OCI-LY7 (cell line): ENCODE measurements at regions not wholly inside any gene's neighbourhood (a gene's known extent, or its start where the extent isn't known, plus 50 kb on each side); places are given as distances from the start of the nearest gene placed in this dataset.

Experiments
- BruUV-seq: library from RNA; stranded (reverse); fragments of 400-500 nt; replicated peaks from 2 replicates; lab custom pipeline; 2021; lab: Mats Ljungman, UMichigan
- CTCF ChIA-PET: fragments of 300-600 bp; sonication (Branson Sonifier 250); formaldehyde crosslinking; loops from one replicate; lab custom pipeline; 2022; ENCODE audit warnings: antibody characterized with exemption; ENCODE audit not compliant: unreplicated experiment; lab: Charles Lee
- POLR2A ChIA-PET: fragments of 300-600 bp; sonication (Branson Sonifier 250); formaldehyde crosslinking; loops from one replicate; lab custom pipeline; 2022; ENCODE audit warnings: antibody characterized with exemption; lab: Charles Lee
- DNase-seq: peaks from one replicate; pipeline ENCODE4 v3.0.0-alpha.2; 2015; ENCODE audit warnings: low spot score
- H2AFZ ChIP-seq: fragments of 200-600 bp; sonication (generic), shearing (Covaris generic); 2 replicates; pipeline ENCODE4 v1.6.1; 2014; ENCODE audit warnings: mild to moderate bottlenecking, antibody characterized with exemption, low read length, moderate library complexity
- H3K27ac ChIP-seq: fragments of 200-600 bp; sonication (generic); 2 replicates; pipeline ENCODE4 v1.5.1; 2014; ENCODE audit warnings: mixed run types, low read depth, mild to moderate bottlenecking, moderate library complexity, low read length, inconsistent platforms; ENCODE audit not compliant: poor library complexity, severe bottlenecking
- H3K36me3 ChIP-seq: fragments of 200-600 bp; sonication (generic); 2 replicates; pipeline ENCODE4 v1.6.1; 2014; ENCODE audit warnings: mild to moderate bottlenecking, antibody characterized with exemption, low read length, moderate library complexity, mixed read lengths; ENCODE audit not compliant: insufficient read depth
- H3K4me1 ChIP-seq: fragments of 200-600 bp; sonication (generic); 2 replicates; pipeline ENCODE4 v1.5.1; 2014; ENCODE audit warnings: mild to moderate bottlenecking, low read length; ENCODE audit not compliant: insufficient read depth, poor library complexity, severe bottlenecking
- H3K4me2 ChIP-seq: fragments of 200-600 bp; sonication (generic); 2 replicates; pipeline ENCODE4 v1.6.1; 2014; ENCODE audit warnings: mild to moderate bottlenecking, low read length
- H3K4me3 ChIP-seq: fragments of 200-600 bp; sonication (generic); 2 replicates; pipeline ENCODE4 v1.5.1; 2014; ENCODE audit warnings: mild to moderate bottlenecking, low read depth, low read length; ENCODE audit not compliant: poor library complexity, severe bottlenecking
- H3K79me2 ChIP-seq: fragments of 200-600 bp; sonication (generic); 2 replicates; pipeline ENCODE4 v1.6.1; 2016; ENCODE audit warnings: low read depth, mild to moderate bottlenecking, low read length, moderate library complexity, mixed read lengths; ENCODE audit not compliant: insufficient read depth
- H3K9me2 ChIP-seq: fragments of 200-600 bp; sonication (generic); 2 replicates; pipeline ENCODE4 v1.6.1; 2016; ENCODE audit warnings: mild to moderate bottlenecking, low read length, mixed read lengths; ENCODE audit not compliant: insufficient read depth
- H3K9me3 ChIP-seq: fragments of 200-600 bp; sonication (generic); 2 replicates; pipeline ENCODE4 v1.6.1; 2014; ENCODE audit warnings: mild to moderate bottlenecking, mixed run types, low read length, mixed read lengths
- H4K20me1 ChIP-seq: fragments of 200-600 bp; sonication (generic); 2 replicates; pipeline ENCODE4 v1.6.1; 2014; ENCODE audit warnings: mild to moderate bottlenecking, antibody characterized with exemption, low read length, moderate library complexity, mixed read lengths; ENCODE audit not compliant: insufficient read depth
- CTCF ChIP-seq: fragments of 200-600 bp; sonication (generic); conservative IDR thresholded peaks from 2 replicates; pipeline ENCODE4 v1.5.1; 2014; ENCODE audit warnings: mild to moderate bottlenecking, antibody characterized with exemption, low read length, moderate library complexity, mixed read lengths
- EZH2phosphoT487 ChIP-seq: fragments of 200-600 bp; sonication (generic); IDR thresholded peaks from 2 replicates; pipeline ENCODE4 v1.6.1; 2018; ENCODE audit warnings: low read depth, borderline replicate concordance, mild to moderate bottlenecking, mixed run types, antibody characterized with exemption, low read length, moderate library complexity, mixed read lengths
- intact Hi-C: fragments of 100-400 bp; cut with micrococcal nuclease; formaldehyde crosslinking; loops from one replicate; pipeline ENCODE4 v1.10.0; 2022; ENCODE audit not compliant: unreplicated experiment

- BruUV-seq: no TSS peak
- Histone ChIP-seq H3K36me3 (no peaks in the 10 kb centered on the region), H3K4me3 (no peak overlapping the region), H3K4me1 (no peaks in the 10 kb centered on the region), H3K4me2 (no peak overlapping the region), H3K9me2 (no peaks in the 10 kb centered on the region), H3K27ac (no peak overlapping the region), H2AFZ (no peak overlapping the region), H3K9me3 (peaks cover 16% of the 10 kb centered on the region; the same call in 1 of the 2 replicates), H4K20me1 (no peaks in the 10 kb centered on the region), H3K79me2 (no peaks in the 10 kb centered on the region)
- CTCF ChIA-PET: interaction anchor here (0.5 kb wide), 1 partner anchor 118 kb away, joined by 3 read pairs; no protein-coding TSS in a partner anchor
- TF ChIP-seq CTCF (no peak), EZH2phosphoT487 (no peak)
- intact Hi-C loops: no loop called here
- POLR2A ChIA-PET: no interaction called here
- no peak for DNase-seq
Observed at GRCh38 chr1:4380564-4381168, 273.7 kb upstream of the AJAP1 start.

GRCh38 chr1:4393191-4393590 lies 261.2 kb upstream of the AJAP1 start:
- ChIA-PET POLR2A (no interaction called here), CTCF (interaction anchor here (0.6 kb wide), 1 partner anchor 238 kb away, joined by 3 read pairs; no protein-coding TSS in a partner anchor)
- intact Hi-C loops: no loop called here
- Histone ChIP-seq H3K27ac (no peak overlapping the region), H3K36me3 (no peaks in the 10 kb centered on the region), H3K9me2 (no peaks in the 10 kb centered on the region), H4K20me1 (no peaks in the 10 kb centered on the region), H3K4me3 (no peak overlapping the region), H3K4me1 (no peaks in the 10 kb centered on the region), H2AFZ (no peak overlapping the region), H3K4me2 (no peak overlapping the region), H3K79me2 (no peaks in the 10 kb centered on the region), H3K9me3 (0 out of 2 replicates have a peak, but pooled peaks cover 6% of the 10 kb centered on the region)
- DNase-seq: no peak
- TF ChIP-seq CTCF: no peak
- no peak for TF ChIP-seq EZH2phosphoT487
- BruUV-seq: no TSS peak

- Histone ChIP-seq H3K27ac (no peak overlapping the region), H3K4me2 (no peak overlapping the region), H3K4me3 (no peak overlapping the region), H3K79me2 (no peaks in the 10 kb centered on the region), H3K4me1 (no peaks in the 10 kb centered on the region), H4K20me1 (no peaks in the 10 kb centered on the region), H3K9me3 (0 out of 2 replicates have a peak, but pooled peaks cover 6% of the 10 kb centered on the region), H2AFZ (no peak overlapping the region), H3K36me3 (no peaks in the 10 kb centered on the region), H3K9me2 (no peaks in the 10 kb centered on the region)
- no TSS peak for BruUV-seq
- ChIA-PET CTCF (no interaction called here), POLR2A (no interaction called here)
- TF ChIP-seq EZH2phosphoT487: no peak
- TF ChIP-seq CTCF: no peak
- no peak for DNase-seq
- intact Hi-C loops: no loop called here
Observed at GRCh38 chr1:4394366-4394765, 260.0 kb upstream of the AJAP1 start.
